Vagina (tissue), 2 donors: ENCODE measurements at regions not wholly inside any gene's neighbourhood (a gene's known extent, or its start where the extent isn't known, plus 50 kb on each side); places are given as distances from the start of the nearest gene placed in this dataset.

ENCODE experiments used
- DNase-seq, 2 donors: peaks; one replicate each; pipeline ENCODE4 v3.0.0-alpha.2; 2017; ENCODE audit errors: extremely low spot score in 2 of 2
- H3K27ac ChIP-seq: fragments of 200-600 bp; sonication (generic); one replicate; pipeline ENCODE4 v1.5.1; 2019
- H3K27me3 ChIP-seq: fragments of 200-600 bp; sonication (generic); one replicate; pipeline ENCODE4 v1.5.1; 2019
- H3K36me3 ChIP-seq, 2 donors: fragments of 200-600 bp; sonication (generic); one replicate each; pipeline ENCODE4 v1.5.1; 2017 to 2019
- H3K4me1 ChIP-seq: fragments of 200-600 bp; sonication (generic); one replicate; pipeline ENCODE4 v1.5.1; 2019
- H3K4me3 ChIP-seq, 2 donors: fragments of 200-600 bp; sonication (generic); 1 replicate in 1 of 2; 2 replicates in 1 of 2; pipeline ENCODE4 v1.5.1; 2016 to 2019
- H3K9me3 ChIP-seq: fragments of 200-600 bp; sonication (generic); one replicate; pipeline ENCODE4 v1.5.1; 2019
- POLR2A ChIP-seq, 2 donors: fragments of 450-650 bp; IDR thresholded peaks; one replicate each; pipeline ENCODE4 v1.6.1; 2017; ENCODE audit warnings: antibody characterized with exemption in 2 of 2, mild to moderate bottlenecking in 2 of 2, moderate library complexity in 2 of 2
- POLR2AphosphoS5 ChIP-seq, 2 donors: sonication (generic); formaldehyde crosslinking; IDR thresholded peaks; one replicate each; pipeline ENCODE4 v1.9.0; 2017; ENCODE audit warnings: antibody characterized with exemption in 2 of 2, mild to moderate bottlenecking in 2 of 2, low read depth in 1 of 2; ENCODE audit not compliant: insufficient read depth in 1 of 2
- intact Hi-C: fragments of 100-400 bp; cut with DNase I; formaldehyde crosslinking; loops from one replicate; pipeline ENCODE4 v1.15.1; 2023
- TF ChIP-seq, protein P1 (sequence below), 3 experiments: fragments of 450-650 bp in 2 of 3; fragments of 200-600 bp in 1 of 3; sonication (generic) in 1 of 3; IDR thresholded peaks; one replicate each; pipeline ENCODE4 v1.5.1; 2017 to 2019; ENCODE audit warnings: antibody characterized with exemption in 3 of 3, mild to moderate bottlenecking in 2 of 3, moderate library complexity in 2 of 3

DNA sequence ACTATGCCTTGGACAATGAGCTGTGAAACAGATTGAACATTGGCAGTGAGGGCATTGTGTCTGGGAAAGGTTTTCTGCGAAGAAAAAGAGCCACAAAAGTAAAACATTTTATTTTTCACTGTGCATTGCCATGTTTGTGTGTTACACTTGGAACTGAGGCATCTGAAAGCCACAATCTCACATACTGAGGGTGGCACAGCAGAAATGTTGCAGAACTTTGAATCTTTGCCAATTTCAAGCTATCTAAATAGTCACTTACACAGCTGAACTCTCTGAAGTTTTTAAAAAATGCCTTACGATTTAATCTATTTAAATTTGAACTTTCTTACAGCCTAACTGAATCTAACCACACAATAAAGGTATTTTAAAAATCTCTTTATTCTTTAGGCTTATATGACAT is 154.1 kb upstream of the GRM7 start:
- intact Hi-C loops = no loop called here
- TF ChIP-seq POLR2AphosphoS5 (IDR thresholded peaks at IDR 0.05; ENCODE audit: insufficient read depth in 1 of 2, low read depth in 1 of 2) (no peak), POLR2A (IDR thresholded peaks at IDR 0.05) (no peak)
- TF ChIP-seq, protein P1, sequence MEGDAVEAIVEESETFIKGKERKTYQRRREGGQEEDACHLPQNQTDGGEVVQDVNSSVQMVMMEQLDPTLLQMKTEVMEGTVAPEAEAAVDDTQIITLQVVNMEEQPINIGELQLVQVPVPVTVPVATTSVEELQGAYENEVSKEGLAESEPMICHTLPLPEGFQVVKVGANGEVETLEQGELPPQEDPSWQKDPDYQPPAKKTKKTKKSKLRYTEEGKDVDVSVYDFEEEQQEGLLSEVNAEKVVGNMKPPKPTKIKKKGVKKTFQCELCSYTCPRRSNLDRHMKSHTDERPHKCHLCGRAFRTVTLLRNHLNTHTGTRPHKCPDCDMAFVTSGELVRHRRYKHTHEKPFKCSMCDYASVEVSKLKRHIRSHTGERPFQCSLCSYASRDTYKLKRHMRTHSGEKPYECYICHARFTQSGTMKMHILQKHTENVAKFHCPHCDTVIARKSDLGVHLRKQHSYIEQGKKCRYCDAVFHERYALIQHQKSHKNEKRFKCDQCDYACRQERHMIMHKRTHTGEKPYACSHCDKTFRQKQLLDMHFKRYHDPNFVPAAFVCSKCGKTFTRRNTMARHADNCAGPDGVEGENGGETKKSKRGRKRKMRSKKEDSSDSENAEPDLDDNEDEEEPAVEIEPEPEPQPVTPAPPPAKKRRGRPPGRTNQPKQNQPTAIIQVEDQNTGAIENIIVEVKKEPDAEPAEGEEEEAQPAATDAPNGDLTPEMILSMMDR (IDR thresholded peaks at IDR 0.05) = no peak
- Histone ChIP-seq H3K36me3 (no peaks in the 10 kb centered on the region), H3K4me3 (no peak overlapping the region), H3K4me1 (no peaks in the 10 kb centered on the region), H3K27me3 (no peaks in the 10 kb centered on the region), H3K27ac (no peak overlapping the region), H3K9me3 (no peaks in the 10 kb centered on the region)
- no peak for DNase-seq

DNA sequence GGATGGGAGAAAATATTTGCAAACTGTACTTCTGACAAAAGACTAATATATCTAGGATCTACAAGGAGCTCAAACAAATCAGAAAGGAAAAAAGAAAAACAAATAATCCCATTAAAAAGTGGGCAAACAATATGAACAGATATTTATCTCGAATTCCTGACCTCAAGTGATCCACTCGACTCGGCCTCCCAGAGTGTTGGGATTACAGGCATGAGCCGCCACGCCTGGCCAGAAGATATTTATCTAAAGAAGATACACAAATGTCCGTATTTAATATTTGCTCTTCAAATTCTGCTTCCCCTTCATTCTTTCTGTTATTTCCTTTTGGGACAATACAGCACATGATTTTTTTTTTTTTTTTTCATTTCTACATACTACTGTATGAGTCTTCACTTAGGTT is 151.7 kb upstream of the GRM7 start:
- Histone ChIP-seq H3K27me3 (no peaks in the 10 kb centered on the region), H3K9me3 (no peaks in the 10 kb centered on the region), H3K36me3 (no peaks in the 10 kb centered on the region), H3K4me3 (no peak overlapping the region), H3K4me1 (no peaks in the 10 kb centered on the region), H3K27ac (no peak overlapping the region)
- DNase-seq = no peak
- intact Hi-C loops = no loop called here
- no peak for TF ChIP-seq POLR2A (IDR thresholded peaks at IDR 0.05)
- TF ChIP-seq, protein P1 (IDR thresholded peaks at IDR 0.05) = no peak

DNA sequence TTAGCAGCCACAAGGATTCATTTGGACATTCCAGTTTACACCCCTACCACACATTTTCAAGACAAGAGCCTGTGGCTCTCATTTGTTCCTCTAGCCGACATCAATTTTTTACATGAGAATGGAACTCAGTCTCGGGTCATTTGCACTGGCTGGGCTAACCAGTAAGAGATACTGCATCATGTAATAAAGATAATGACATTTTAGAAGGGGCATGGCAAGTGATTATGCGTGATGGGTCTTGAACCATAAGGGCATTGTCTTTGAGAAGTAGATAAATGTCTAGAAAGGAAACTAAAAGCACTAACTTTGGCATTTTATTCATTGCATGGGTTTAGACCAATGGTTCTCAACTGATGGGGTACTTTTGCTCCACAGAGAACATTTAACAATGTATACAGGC is 146.0 kb upstream of the GRM7 start:
- Histone ChIP-seq H3K9me3 (no peaks in the 10 kb centered on the region), H3K27me3 (no peaks in the 10 kb centered on the region), H3K27ac (no peak overlapping the region), H3K4me1 (peaks cover 4% of the 10 kb centered on the region), H3K4me3 (no peak overlapping the region), H3K36me3 (no peaks in the 10 kb centered on the region)
- intact Hi-C loops = no loop called here
- DNase-seq = no peak
- TF ChIP-seq POLR2A (IDR thresholded peaks at IDR 0.05) (no peak), POLR2AphosphoS5 (IDR thresholded peaks at IDR 0.05; ENCODE audit: insufficient read depth in 1 of 2, low read depth in 1 of 2) (no peak)
- TF ChIP-seq, protein P1 (IDR thresholded peaks at IDR 0.05) = no peak

DNA sequence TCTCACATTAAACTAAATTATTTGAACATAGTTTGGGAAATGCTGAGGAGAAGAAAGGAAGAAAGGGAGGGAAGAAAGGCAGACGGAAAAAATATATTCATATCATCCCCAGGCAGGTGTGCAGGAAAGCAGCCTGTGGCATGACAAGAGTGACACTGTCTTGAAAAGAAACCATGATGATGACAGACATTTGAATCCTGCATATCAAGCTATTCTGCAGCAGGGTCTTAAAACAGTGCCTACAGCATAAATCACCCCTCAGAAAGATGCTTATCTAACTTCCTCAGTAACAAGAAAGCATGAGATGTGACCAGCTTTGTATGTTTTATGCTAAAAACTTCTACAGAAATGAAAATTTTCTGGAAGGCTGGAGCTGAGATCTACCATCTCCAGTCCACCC is 144.5 kb upstream of the GRM7 start:
- DNase-seq = no peak
- Histone ChIP-seq H3K9me3 (no peaks in the 10 kb centered on the region), H3K36me3 (no peaks in the 10 kb centered on the region), H3K4me1 (peaks cover 4% of the 10 kb centered on the region), H3K27ac (no peak overlapping the region), H3K4me3 (no peak overlapping the region), H3K27me3 (no peaks in the 10 kb centered on the region)
- intact Hi-C loops = no loop called here
- no peak for TF ChIP-seq POLR2A (IDR thresholded peaks at IDR 0.05)
- no peak for TF ChIP-seq POLR2AphosphoS5 (IDR thresholded peaks at IDR 0.05; ENCODE audit: insufficient read depth in 1 of 2, low read depth in 1 of 2)
- TF ChIP-seq, protein P1 (IDR thresholded peaks at IDR 0.05) = no peak

DNA sequence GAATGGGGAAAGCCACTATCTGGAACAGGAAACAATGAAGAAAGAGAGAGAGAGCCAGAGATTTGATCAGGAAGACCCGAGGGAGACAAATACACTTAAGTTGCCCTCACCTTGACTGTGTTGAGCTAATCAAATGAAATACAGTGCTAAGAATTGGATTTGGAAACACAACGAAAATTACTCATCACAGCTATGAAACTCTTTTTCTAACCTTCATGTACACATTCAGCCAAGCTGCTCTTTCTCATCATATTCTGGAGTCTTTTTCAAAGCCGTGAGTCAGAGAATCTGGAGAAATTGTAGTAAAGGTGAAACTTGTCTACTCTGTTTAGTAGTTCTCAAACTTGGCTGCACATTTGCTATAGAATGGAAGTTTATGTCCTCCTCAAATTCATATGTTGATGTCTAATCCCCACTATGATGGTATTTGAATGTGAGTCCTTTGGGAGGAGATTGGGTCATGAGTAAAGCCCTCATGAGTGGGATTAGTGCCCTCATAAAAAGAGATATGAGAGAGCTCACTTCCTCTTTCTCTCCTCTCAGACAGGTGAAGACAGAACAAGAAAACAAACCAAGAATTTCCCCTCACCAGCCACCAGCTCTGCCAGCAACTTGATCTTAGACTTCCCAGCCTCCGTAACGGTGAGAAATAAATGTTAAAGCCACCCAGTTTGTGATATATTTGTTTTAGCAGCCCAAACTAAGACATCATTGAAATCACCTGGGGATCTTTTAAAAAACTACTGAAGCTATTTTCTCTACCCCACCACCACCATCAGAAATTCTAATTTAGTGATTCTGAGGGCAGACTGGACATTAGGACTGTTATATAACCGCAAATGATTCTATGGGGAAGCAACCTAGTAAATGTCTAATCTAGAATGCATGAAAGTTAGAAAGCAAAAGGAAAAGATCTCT is 143.6 kb upstream of the GRM7 start:
- no peaks in the 10 kb centered on the region for H3K36me3 ChIP-seq
- no peaks in the 10 kb centered on the region for H3K27me3 ChIP-seq
- TF ChIP-seq, protein P1 (IDR thresholded peaks at IDR 0.05) = no peak
- no peak for TF ChIP-seq POLR2A (IDR thresholded peaks at IDR 0.05)
- TF ChIP-seq POLR2AphosphoS5 (IDR thresholded peaks at IDR 0.05; ENCODE audit: insufficient read depth in 1 of 2, low read depth in 1 of 2) = no peak
- H3K4me1 ChIP-seq = peaks cover 4% of the 10 kb centered on the region
- H3K27ac ChIP-seq = no peak overlapping the region
- no peak for DNase-seq
- no peaks in the 10 kb centered on the region for H3K9me3 ChIP-seq
- no peak overlapping the region for H3K4me3 ChIP-seq
- intact Hi-C loops = no loop called here
